ENCODE measurements at regions not wholly inside any gene's neighbourhood (a gene's known extent, or its start where the extent isn't known, plus 50 kb on each side); places are given as distances from the start of the nearest gene placed in this dataset.

DNA sequence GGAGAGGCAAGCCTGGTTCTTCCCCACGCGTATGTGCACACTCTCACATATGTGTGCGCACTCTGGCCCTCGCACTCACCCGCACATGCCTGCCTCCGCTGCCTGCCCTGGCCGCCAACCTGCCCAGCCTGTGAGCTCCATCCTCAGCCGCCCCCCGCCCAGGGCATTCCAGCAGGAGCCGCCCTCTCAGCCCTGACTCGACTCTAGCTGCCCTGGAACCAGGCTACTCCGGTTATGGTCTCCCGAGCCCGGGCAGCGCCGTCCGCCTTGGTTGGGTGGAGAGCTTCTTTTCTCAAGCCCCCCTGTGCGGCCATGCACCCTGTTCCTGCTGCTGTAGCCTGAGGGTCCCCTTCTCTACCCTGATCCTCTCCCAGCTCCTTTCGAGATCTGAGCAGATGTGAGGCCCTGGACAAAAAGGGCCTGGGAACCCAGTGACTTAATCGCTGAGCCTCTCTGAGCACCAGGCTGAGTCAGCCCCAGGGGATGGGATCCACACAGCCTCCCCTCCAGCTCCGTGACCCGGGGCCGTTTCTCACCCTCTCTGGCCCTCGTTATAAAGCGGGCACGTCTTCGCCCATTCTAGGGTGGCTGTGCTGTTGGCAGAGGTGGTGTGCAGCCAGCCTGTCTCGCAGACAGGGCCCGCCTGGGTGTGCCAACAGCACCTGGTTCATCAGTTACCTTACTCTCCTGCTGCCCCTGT is 191.5 kb downstream of the TEX29 start:
- Histone ChIP-seq H3K4me2 (ENCODE audit: low read length) (no peak overlapping the region), H3K27ac (no peak overlapping the region), H3K4me3 (ENCODE audit: low read depth, low read length) (no peak overlapping the region), H2AFZ (no peak overlapping the region), H3K79me2 (no peaks in the 10 kb centered on the region), H3K9ac (no peak overlapping the region), H3K36me3 (ENCODE audit: control insufficient read depth, insufficient read depth, low read length) (no peaks in the 10 kb centered on the region), H3K4me1 (no peaks in the 10 kb centered on the region), H3K27me3 (ENCODE audit: control insufficient read depth, insufficient read depth, low read length) (peaks cover 3% of the 10 kb centered on the region), H3K9me3 (ENCODE audit: control insufficient read depth, low read length) (no peaks in the 10 kb centered on the region)
- TF ChIP-seq, protein P1, sequence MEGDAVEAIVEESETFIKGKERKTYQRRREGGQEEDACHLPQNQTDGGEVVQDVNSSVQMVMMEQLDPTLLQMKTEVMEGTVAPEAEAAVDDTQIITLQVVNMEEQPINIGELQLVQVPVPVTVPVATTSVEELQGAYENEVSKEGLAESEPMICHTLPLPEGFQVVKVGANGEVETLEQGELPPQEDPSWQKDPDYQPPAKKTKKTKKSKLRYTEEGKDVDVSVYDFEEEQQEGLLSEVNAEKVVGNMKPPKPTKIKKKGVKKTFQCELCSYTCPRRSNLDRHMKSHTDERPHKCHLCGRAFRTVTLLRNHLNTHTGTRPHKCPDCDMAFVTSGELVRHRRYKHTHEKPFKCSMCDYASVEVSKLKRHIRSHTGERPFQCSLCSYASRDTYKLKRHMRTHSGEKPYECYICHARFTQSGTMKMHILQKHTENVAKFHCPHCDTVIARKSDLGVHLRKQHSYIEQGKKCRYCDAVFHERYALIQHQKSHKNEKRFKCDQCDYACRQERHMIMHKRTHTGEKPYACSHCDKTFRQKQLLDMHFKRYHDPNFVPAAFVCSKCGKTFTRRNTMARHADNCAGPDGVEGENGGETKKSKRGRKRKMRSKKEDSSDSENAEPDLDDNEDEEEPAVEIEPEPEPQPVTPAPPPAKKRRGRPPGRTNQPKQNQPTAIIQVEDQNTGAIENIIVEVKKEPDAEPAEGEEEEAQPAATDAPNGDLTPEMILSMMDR (IDR thresholded peaks at IDR 0.05), result no peak

DNA sequence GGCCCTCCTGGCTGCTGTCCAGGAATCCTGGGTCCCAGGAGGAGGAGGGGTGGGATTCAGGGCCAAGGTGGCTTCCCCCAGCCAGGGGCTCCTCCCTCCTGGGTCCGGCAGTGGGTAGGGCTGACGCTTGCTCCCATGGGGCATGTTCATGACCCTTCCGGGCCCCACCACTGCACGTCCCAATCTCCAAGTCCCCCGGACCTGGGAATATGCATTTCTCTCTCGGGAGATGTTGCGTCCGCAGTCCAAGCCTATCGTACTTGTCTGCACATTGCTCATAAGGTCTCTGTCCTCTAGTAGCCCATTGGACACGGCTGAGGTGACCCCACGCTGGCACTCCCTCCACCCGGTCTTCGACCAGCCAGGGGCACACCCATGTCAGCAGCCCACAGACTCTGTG is 192.3 kb downstream of the TEX29 start:
- TF ChIP-seq, protein P1 (IDR thresholded peaks at IDR 0.05), result no peak
- no peaks in the 10 kb centered on the region for H3K9me3 ChIP-seq (ENCODE audit: control insufficient read depth, low read length)
- H3K27me3 ChIP-seq (ENCODE audit: control insufficient read depth, insufficient read depth, low read length), result peaks cover 3% of the 10 kb centered on the region
- H3K4me1 ChIP-seq, result no peaks in the 10 kb centered on the region
- no peaks in the 10 kb centered on the region for H3K36me3 ChIP-seq (ENCODE audit: control insufficient read depth, insufficient read depth, low read length)
- H3K4me3 ChIP-seq (ENCODE audit: low read depth, low read length), result no peak overlapping the region
- no peak overlapping the region for H2AFZ ChIP-seq
- no peak overlapping the region for H3K27ac ChIP-seq
- H3K9ac ChIP-seq, result no peak overlapping the region
- H3K4me2 ChIP-seq (ENCODE audit: low read length), result no peak overlapping the region
- H3K79me2 ChIP-seq, result no peaks in the 10 kb centered on the region

DNA sequence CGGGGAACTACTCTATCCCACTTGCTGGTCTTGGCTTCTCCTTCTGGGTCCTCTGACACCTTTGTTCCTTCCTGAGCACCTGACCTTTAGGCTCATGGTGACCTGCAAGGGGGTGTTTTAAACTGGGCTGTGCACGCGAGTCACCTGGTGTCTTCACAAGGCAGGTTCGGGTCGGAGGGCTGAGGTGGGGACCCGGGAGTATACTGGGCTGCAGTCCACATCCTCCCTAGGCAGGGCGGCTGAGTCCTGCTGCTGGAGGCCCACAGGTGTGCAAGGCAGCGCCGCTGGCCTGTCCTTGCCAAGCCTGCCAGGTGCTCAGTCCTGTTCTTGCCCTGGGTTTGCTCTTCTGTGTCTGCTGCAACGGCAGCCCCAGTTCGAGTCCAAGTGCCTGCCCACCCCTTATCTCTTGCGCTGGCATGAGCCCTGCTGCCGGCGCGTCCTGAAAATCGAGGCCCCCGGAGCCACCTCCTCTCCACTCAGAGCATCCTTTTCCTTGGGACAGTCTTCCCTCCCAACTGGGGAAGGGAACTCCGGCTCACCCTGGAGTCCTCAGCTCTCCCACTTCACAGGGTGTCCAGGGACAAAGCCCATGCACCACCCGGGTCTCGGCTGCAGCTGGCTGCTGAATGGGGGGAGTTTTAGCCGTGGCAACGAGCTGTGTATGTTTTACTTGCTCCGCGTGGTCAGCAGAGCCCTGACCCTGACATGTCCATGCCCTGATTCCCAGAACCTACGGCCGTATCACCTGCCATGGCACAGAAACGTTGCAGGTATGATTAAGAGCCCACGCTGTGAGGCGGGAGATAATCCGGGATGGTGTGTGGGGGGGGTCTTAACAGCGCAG is 193.5 kb downstream of the TEX29 start:
- Histone ChIP-seq H3K27ac (no peak overlapping the region), H3K27me3 (ENCODE audit: control insufficient read depth, insufficient read depth, low read length) (peaks cover 3% of the 10 kb centered on the region), H3K79me2 (no peaks in the 10 kb centered on the region), H3K4me2 (ENCODE audit: low read length) (no peak overlapping the region), H3K9me3 (ENCODE audit: control insufficient read depth, low read length) (no peaks in the 10 kb centered on the region), H3K4me3 (ENCODE audit: low read depth, low read length) (no peak overlapping the region), H2AFZ (no peak overlapping the region), H3K4me1 (no peaks in the 10 kb centered on the region), H3K9ac (no peak overlapping the region), H3K36me3 (ENCODE audit: control insufficient read depth, insufficient read depth, low read length) (no peaks in the 10 kb centered on the region)
- TF ChIP-seq, protein P1 (IDR thresholded peaks at IDR 0.05), result no peak

DNA sequence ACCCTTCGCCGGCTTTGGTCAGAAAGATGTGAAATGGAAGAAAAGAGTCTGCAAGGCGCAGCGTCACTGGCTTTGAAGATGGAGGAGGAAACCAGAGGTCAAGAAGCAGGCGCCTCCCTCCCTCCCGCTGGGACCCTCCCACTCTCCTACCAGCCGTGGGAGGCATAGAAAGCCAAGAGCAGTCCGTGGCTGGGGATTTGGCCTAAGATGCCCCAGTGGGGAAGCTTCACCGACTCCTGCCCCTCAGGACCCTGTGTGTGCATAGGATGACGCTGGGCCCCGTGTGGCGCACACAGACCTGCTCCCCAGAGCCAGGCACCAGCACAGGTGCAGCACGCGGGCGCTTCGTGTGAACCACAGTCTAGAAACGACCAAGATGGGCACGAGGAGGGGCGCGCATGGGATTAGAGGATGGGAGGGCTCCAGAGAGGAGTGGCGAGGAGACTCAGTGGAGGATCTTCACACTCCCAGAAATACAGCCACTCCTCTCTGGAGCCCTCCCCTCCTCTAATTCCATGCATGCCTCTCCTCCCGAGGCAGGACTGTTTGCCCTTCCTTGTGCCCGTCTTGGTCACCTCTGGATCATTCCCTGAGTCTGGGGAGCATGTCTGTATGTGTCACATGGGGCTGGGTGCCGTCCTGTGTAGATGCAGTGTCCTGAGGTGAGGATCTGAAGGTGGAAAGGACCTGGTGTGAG is 194.3 kb downstream of the TEX29 start:
- Histone ChIP-seq H2AFZ (no peak overlapping the region), H3K4me1 (no peaks in the 10 kb centered on the region), H3K27ac (no peak overlapping the region), H3K9ac (no peak overlapping the region), H3K9me3 (ENCODE audit: control insufficient read depth, low read length) (no peaks in the 10 kb centered on the region), H3K4me3 (ENCODE audit: low read depth, low read length) (no peak overlapping the region), H3K4me2 (ENCODE audit: low read length) (no peak overlapping the region), H3K79me2 (no peaks in the 10 kb centered on the region), H3K36me3 (ENCODE audit: control insufficient read depth, insufficient read depth, low read length) (no peaks in the 10 kb centered on the region), H3K27me3 (ENCODE audit: control insufficient read depth, insufficient read depth, low read length) (peaks cover 3% of the 10 kb centered on the region)
- TF ChIP-seq, protein P1 (IDR thresholded peaks at IDR 0.05), result no peak
